ENCODE measurements at regions not wholly inside any gene's neighbourhood (a gene's known extent, or its start where the extent isn't known, plus 50 kb on each side); places are given as distances from the start of the nearest gene placed in this dataset.
"Not testable (repeated sequence)": the region's sequence is repeated elsewhere in the genome, so short reads cannot be mapped to it uniquely, and the experiment has no call there.

- not testable (repeated sequence) for H3K4me3 ChIP-seq (ENCODE audit: low read length)
These were observed 159.2 kb downstream of the POTEM start for GRCh38 chr14:19126269-19127051.

DNA sequence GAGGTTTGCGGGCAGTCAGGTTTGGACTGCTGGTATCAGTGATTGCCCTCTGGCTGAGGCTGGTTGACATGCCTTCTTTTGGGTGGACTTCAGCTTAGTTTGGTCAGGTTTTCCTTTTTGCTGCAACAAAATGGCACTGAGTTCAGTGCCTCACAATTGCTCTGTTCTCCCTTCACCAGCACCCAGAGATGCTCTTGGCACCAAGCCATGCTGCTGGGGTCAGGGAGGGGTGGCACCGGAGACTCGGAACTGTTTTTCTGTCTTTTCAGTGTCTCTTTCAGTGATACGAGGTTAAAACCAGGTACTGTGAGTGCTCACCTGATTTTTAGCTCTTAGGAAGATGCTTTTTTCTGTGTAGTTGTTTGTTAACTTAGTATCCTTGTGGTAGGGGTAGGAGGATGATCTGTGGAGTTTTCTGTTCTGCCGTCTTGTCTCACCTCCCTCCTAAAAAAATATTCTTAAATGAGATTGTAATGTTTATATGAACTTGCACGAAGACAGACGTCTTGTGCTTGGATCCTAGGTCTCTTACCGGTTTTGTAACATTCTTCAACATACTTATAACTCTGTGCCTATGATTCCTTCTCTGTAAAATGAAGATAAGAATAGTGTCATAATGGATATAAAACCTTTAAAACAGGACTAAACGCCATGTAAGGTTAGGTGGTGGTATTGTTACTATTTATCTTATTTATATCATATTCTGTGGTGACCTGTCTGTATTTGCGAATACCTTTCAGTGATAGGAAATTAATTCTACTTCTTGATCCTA lies 160.6 kb downstream of the POTEM start:
- H3K4me3 ChIP-seq (ENCODE audit: low read length) = not testable (repeated sequence)

DNA sequence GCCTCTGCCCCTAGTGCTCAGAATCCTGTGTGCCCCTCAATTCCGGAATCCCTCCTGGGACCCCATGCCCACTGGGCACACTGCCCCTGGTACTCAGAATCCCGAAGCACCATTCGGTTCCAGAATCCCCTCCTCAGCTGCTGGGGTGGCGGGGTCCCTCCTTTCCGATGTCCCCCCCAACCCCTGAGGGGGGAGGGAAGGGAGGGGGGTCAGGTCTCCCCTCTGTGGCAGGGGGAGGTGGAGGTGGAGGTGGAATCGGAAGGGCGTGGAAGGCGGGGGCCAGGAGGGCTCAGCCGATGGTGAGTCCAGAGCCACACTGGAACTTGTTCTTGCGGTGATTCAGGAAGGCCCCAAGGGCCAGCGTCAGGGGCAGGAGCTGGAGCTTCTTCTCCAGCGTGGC lies 164.3 kb downstream of the POTEM start:
- not testable (repeated sequence) for H3K4me3 ChIP-seq (ENCODE audit: low read length)

DNA sequence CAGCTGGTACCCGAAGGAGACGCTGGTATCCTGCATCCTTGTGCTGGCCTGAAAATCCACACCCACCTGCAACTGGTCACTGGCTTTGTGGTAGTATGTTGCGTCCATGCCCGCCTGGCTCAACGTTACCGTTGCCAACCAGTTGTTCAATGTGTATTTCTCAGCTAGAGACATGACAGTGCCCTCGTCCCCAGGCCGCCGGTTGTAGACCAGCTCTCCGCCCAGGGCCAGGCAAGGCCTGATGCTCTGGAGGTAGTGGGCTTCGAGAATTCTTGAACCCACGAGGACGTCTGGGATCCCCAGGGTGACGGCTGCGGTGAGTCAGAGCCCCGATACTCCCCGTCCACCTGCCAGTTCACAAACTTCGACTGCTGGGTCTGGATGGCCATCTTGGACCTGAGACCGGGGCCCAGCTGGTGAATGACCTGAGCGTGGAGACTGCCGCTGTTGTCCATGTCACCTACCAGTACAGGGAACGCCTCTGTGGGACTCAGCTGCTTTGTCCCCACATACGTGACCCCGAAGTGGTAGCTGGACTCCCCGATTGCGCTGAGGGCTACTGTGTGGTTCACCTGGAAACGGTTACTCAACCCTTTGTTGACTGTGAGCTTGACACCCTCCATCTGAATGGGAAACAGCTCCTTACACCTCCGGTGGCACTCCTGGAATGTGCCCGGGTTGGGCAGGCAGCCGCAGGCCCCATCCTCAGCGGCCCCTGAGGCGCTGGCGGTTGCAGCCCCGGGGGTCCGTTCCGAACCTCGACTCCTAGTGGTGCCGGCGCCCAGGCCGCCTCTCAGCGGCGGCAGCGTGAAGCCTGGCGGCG lies 165.0 kb downstream of the POTEM start:
- H3K4me3 ChIP-seq (ENCODE audit: low read length) = not testable (repeated sequence)

GRCh38 chr14:19132836-19133120 lies 165.5 kb downstream of the POTEM start:
- H3K4me3 ChIP-seq (ENCODE audit: low read length) = not testable (repeated sequence)

- H3K4me3 ChIP-seq (ENCODE audit: low read length) = not testable (repeated sequence)
These were observed 190.0 kb downstream of the POTEM start for GRCh38 chr14:19157106-19157709.

DNA sequence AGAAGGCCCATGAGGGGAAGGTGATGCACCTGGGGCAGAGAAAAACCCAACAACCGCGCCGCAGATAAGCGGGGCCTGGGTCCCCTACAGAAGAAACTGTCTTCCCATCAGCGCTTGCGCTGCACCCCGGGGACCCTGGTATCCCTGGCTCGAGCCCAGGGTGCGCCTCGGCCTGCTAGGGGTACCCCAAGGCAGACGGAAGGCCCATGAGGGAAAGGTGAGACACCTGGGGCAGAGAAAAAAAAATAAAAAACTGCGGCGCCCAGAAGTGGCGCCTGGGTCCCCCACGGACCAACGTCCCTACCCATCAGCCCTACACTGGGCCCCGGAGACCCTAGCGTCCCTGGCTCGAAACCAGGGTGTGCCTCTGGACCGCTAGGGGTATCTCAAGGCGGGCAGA lies 190.8 kb downstream of the POTEM start:
- H3K4me3 ChIP-seq (ENCODE audit: low read length) = not testable (repeated sequence)

DNA sequence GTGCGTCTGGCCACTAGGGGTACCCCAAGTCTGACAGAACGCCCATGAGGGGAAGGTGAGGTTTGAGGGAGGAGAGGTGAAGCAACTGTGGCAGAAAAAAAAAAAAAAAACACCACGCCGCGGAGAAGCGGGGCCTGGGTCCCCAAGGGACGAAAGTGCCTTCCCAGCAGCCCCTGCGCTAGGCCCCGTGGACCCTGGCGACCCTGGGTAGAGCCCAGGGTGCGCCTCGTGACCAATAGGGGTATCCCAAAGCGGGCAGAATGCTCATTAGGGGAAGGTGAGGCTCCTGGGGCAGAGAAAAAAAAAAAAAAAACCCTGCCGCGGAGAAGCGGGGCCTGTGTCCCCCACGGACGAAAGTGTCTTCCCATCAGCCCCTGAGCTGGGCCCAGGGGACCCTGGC lies 191.4 kb downstream of the POTEM start:
- not testable (repeated sequence) for H3K4me3 ChIP-seq (ENCODE audit: low read length)

DNA sequence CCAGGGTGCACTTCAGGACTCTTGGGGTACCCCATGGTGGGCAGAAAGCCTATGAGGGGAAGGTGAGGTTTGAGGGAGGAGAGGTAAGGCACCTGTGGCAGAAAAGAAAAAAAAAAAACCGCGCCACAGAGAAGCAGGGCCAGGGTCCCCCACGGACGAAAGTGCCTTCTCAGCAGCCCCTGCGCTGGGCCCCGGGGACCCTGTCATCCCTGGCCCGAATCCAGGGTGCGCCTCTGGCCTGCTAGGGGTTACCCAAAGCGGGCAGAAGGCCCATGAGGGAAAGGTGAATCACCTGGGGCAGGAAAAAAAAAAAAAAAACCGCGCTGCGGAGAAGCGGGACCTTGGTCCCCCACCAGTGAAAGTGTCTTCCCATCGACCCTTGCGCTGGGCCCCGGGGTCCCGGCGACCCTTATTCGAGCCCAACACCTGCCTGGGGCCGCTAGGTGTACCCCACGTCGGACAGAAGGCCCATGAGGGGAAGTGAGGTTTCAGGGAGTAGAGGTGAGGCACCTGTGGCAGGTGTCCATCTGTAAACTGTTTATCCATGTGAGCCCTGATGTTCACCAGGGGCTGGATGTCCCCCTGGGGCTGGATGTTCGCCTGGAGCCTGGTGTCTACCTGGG lies 191.9 kb downstream of the POTEM start:
- H3K4me3 ChIP-seq (ENCODE audit: low read length) = not testable (repeated sequence)

DNA sequence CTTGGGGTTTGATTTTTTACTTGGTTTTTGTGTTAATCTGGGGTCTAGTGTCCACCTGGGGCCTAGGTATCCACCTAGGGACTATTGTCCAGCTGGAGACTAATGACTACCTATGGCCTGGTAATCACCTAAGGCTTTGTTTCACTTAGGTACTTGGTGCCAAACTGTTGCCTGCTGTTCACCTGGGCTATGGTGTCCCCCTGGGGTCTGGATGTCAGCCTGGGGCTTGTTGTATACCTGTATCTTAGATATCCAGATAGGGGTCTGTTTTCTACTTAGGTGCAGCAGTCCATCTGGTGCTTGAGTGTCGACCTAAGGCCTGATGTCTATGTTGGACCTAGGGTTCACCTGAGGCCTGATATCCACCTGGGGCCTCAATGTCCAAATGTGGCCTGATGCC lies 193.1 kb downstream of the POTEM start:
- not testable (repeated sequence) for H3K4me3 ChIP-seq (ENCODE audit: low read length)

DNA sequence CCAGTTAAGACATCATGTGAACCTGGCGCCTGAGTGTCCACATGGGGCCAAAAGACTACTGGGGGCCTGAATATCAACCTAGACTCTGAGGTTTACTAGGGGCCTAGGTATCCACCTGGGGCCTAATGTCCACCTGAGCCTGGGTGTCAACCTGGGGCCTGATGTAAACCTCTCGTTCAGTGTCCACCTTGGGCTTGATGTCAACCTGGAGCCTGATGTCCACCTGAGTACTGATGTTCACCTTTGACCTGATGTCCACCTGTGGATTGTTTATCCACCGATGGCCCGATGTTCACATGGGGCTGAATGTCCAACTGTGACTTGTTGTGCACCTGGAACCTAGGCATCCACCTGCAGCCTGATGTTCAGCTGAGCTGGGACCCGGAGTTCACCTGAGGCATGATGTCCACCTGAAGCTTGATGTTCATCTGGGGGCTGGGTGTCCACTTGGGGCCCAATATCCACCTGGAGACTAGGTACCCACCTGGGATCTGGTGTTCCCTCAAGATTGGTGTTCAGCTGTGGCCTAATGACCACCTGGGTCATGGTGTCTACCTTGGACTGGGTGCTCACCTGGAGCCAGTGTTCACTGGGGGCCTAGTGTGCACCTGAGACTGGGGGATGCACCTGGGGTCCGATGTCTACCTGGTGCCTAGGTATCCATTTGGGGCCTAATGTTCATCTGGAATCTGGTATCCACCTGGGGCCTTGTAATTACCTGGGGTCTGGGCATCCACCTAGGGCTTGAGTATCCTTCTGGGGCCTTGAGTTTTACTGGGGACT lies 194.2 kb downstream of the POTEM start:
- H3K4me3 ChIP-seq (ENCODE audit: low read length) = not testable (repeated sequence)

DNA sequence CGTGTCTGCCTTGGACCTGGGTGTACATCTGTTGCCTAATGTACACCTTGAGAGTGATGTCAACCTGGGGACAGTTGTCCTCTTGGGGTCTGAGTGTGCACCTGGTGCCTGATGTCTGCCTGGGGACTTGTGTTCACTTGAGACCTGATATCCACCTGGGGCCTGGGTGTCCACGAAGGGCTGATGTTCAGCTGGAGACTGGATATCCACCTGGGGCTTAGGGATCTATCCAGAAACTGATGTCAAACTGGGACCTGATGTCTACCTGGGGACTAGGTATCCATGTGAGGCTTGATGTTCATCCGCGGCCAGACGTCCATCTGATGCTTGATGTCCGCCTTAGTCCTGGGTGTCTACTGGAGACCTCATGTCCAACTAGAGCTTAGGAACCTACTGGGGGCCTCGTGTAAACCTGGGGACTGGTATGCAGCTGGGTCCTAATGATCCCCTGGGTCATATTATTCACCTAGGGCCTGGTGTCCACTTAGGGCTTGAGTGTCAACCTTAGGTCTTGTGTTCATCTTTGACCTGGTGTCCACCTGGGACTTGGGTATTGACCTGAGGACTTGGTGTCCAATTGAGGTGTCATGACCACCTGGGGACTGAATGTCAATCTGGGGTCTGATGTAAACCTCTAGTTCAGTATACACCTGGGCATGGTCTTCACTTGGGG lies 194.9 kb downstream of the POTEM start:
- not testable (repeated sequence) for H3K4me3 ChIP-seq (ENCODE audit: low read length)

GRCh38 chr14:19162920-19163319 lies 195.7 kb downstream of the POTEM start:
- not testable (repeated sequence) for H3K4me3 ChIP-seq (ENCODE audit: low read length)

- H3K4me3 ChIP-seq (ENCODE audit: low read length) = not testable (repeated sequence)
These were observed 196.7 kb downstream of the POTEM start for GRCh38 chr14:19163891-19164290.

DNA sequence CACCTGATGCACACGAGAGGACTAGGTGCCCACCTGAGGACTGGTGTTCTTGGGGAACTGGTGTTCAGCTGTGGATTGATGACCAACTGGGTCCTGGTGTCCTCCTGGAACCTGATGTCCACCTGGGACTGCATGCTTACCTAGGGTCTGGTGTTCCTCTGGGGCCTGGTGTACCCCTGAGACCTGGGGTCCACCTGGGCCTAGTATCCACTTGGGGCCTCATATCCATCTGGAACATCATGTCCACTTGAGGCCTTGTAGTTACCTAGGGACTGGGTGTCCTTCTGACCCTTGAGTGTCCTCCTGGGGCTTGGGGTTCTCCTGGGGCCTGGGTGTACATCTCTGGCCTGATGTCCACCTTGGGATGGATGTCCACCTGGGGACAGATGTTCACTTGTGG lies 197.2 kb downstream of the POTEM start:
- not testable (repeated sequence) for H3K4me3 ChIP-seq (ENCODE audit: low read length)

GRCh38 chr14:19166056-19166455 lies 198.8 kb downstream of the POTEM start:
- not testable (repeated sequence) for H3K4me3 ChIP-seq (ENCODE audit: low read length)

- not testable (repeated sequence) for H3K4me3 ChIP-seq (ENCODE audit: low read length)
These were observed 200.4 kb downstream of the POTEM start for GRCh38 chr14:19167454-19168190.

DNA sequence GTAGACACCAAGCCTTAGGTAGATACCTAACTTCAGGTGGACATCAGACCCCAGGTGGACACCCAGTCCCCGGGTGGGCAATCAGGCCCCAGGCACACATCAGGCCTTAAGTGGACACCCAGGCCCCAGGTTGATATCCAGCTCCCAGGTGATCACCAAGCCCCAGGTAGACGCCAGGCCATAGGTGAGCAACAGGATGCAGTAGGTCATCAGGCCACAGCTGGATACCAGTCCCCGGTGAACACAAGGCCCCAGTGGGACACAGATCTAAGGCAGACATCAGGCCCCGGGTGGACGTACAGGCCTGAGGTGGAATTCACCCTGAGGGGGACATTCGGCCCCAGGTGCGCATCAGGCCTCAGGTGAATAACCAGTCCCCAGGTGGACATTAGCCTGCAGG lies 201.0 kb downstream of the POTEM start:
- H3K4me3 ChIP-seq (ENCODE audit: low read length) = not testable (repeated sequence)
